ENCODE measurements at regions not wholly inside any gene's neighbourhood (a gene's known extent, or its start where the extent isn't known, plus 50 kb on each side); places are given as distances from the start of the nearest gene placed in this dataset.

DNA sequence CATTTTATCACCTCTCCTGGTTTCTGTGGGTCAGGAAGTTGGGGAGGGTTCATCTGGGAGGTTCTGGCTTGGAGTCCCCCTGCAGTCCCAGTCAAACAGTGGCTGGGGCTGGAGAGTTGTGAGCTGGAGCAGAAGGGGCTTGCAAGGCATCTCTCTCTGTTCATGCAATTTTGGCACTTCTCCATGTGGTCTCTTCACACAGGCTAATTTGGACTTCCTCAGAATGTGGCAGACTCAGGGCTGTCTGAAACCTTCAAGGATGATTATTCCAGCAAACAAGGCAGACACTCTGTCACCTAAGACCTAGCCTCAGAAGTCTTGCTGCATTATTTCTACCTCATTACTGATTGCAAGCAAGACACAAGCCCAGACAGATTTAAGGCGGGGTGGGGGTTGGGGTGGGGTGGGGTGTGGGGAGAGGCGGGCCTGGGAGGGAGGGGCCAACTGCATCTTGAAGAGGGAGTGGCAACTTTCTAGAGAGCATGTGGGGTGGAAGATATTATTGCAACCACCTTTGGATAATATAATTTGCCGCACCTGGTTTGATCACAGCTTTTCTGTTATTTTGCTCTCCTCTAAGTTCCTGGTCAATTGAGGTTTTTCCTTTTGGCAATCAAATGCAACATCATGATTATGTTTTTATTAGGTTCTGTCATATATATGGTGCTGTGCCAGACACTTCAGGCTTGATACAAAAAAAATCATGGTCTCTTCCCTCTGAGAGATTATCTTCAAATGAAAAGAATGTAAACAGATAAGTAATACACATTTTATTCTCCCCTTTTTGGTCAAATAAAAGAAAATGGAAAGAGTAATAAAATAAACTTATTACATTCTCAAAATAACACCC is 799.5 kb downstream of the RPA4 start:
- no peaks in the 10 kb centered on the region for H3K4me1 Mint-ChIP-seq (ENCODE audit: unreplicated experiment)
- no peaks in the 10 kb centered on the region for H3K36me3 Mint-ChIP-seq (ENCODE audit: unreplicated experiment)
- DNase-seq (ENCODE audit: extremely low spot score, unreplicated experiment) = no peak
- peaks cover 10% of the 10 kb centered on the region for H3K9me3 Mint-ChIP-seq (ENCODE audit: unreplicated experiment)
- no peaks in the 10 kb centered on the region for H3K27me3 Mint-ChIP-seq (ENCODE audit: unreplicated experiment)
- TF ChIP-seq, protein P1, sequence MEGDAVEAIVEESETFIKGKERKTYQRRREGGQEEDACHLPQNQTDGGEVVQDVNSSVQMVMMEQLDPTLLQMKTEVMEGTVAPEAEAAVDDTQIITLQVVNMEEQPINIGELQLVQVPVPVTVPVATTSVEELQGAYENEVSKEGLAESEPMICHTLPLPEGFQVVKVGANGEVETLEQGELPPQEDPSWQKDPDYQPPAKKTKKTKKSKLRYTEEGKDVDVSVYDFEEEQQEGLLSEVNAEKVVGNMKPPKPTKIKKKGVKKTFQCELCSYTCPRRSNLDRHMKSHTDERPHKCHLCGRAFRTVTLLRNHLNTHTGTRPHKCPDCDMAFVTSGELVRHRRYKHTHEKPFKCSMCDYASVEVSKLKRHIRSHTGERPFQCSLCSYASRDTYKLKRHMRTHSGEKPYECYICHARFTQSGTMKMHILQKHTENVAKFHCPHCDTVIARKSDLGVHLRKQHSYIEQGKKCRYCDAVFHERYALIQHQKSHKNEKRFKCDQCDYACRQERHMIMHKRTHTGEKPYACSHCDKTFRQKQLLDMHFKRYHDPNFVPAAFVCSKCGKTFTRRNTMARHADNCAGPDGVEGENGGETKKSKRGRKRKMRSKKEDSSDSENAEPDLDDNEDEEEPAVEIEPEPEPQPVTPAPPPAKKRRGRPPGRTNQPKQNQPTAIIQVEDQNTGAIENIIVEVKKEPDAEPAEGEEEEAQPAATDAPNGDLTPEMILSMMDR (IDR thresholded peaks at IDR 0.05) = no peak
- no peak overlapping the region for H3K27ac Mint-ChIP-seq (ENCODE audit: unreplicated experiment)
- H3K4me3 Mint-ChIP-seq (ENCODE audit: unreplicated experiment) = no peak overlapping the region

DNA sequence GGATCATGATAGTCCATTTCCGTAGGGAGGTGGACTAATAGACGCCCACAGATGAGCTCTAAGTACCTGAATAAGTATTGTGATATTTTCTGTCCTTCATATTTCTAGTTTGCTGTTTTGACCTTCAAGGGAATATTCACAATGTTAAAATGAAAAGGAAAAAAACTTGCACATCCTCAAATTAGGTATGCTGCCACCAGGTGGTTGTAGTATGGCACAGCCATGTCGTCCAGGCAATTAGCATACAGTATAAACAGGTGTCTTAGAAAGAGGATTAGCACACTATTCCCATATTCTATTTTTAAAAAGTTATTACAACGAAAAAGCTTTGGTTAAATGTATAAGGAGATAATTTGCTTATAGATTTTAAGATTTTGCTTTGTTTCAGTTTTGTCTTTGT is 802.0 kb downstream of the RPA4 start:
- Mint-ChIP-seq H3K27me3 (ENCODE audit: unreplicated experiment) (no peaks in the 10 kb centered on the region), H3K9me3 (ENCODE audit: unreplicated experiment) (no peaks in the 10 kb centered on the region), H3K4me3 (ENCODE audit: unreplicated experiment) (no peak overlapping the region), H3K27ac (ENCODE audit: unreplicated experiment) (no peak overlapping the region), H3K4me1 (ENCODE audit: unreplicated experiment) (no peaks in the 10 kb centered on the region), H3K36me3 (ENCODE audit: unreplicated experiment) (no peaks in the 10 kb centered on the region)
- no peak for DNase-seq (ENCODE audit: extremely low spot score, unreplicated experiment)
- TF ChIP-seq, protein P1 (IDR thresholded peaks at IDR 0.05) = peak; percentile 66

DNA sequence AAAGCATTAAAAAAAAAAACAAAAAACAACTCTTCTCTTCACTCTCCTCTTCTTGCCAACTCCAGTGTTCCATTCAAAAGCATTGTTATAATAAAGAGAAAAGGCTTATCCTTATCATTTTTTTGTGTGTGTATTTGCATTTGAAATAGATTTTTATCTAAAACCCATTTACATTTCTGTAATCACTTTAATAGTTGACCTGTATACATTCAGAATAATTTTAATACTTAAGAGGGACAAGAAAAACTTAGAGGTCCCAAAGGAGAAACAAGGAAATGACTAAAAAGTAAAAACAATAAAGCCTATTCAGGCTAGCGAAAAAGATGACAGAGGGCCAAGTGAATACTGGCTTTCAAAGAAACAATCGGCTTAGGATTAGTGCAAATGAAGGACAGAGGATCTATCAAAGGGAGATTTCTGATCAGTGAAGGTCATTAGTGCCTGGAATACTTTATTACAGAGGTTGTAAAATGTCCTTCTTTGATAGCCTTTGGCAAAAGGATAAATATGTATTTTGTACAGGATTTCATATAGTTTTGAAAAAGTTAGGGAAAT is 808.3 kb downstream of the RPA4 start:
- Mint-ChIP-seq H3K4me1 (ENCODE audit: unreplicated experiment) (no peaks in the 10 kb centered on the region), H3K4me3 (ENCODE audit: unreplicated experiment) (no peak overlapping the region), H3K36me3 (ENCODE audit: unreplicated experiment) (no peaks in the 10 kb centered on the region), H3K27me3 (ENCODE audit: unreplicated experiment) (no peaks in the 10 kb centered on the region), H3K27ac (ENCODE audit: unreplicated experiment) (no peak overlapping the region), H3K9me3 (ENCODE audit: unreplicated experiment) (peaks cover 8% of the 10 kb centered on the region)
- TF ChIP-seq, protein P1 (IDR thresholded peaks at IDR 0.05) = no peak
- no peak for DNase-seq (ENCODE audit: extremely low spot score, unreplicated experiment)

DNA sequence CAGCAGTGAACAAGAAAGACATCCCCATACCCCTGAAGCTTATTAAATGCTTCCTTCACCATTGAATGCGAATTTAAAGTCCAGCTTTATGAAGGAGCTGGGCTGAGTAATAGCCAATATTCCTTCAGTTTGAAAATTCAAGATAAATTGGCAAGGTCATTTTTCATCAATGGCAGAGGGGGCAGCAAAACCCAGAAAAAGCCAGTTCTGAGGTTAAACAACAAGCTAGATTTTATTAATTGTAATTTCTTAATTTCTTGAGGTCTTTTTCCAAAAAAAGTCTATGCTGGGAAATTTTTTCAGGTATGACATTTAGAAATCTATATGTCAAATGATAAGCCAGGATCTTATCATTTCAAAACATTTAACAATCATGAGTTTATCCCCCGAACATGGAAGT is 808.9 kb downstream of the RPA4 start:
- H3K4me1 Mint-ChIP-seq (ENCODE audit: unreplicated experiment) = no peaks in the 10 kb centered on the region

DNA sequence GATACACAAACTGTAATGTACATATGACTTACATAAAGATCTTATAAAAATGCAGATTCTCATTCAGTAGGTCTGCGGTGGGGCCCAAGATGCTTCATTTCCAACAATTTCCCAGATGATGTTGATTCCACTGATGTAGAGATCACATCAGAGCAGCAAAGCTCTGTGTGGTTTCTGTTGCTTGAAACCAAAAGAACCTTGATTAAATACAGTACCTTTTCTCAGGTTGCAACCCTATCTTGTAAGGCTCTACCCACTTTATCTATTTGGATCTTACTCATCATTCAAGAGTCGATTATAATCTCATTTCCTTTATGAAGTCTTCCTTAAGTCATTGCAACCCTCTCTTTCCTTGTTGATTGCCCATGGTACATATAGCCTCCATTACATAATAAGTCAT is 816.8 kb downstream of the RPA4 start:
- Mint-ChIP-seq H3K4me1 (ENCODE audit: unreplicated experiment) (no peaks in the 10 kb centered on the region), H3K36me3 (ENCODE audit: unreplicated experiment) (no peaks in the 10 kb centered on the region), H3K9me3 (ENCODE audit: unreplicated experiment) (peaks cover 16% of the 10 kb centered on the region), H3K27ac (ENCODE audit: unreplicated experiment) (no peak overlapping the region), H3K27me3 (ENCODE audit: unreplicated experiment) (no peaks in the 10 kb centered on the region), H3K4me3 (ENCODE audit: unreplicated experiment) (no peak overlapping the region)
- TF ChIP-seq, protein P1 (IDR thresholded peaks at IDR 0.05) = no peak
- DNase-seq (ENCODE audit: extremely low spot score, unreplicated experiment) = no peak

More for the DNA sequence above, 808.9 kb downstream of the RPA4 start:
- H3K27ac Mint-ChIP-seq (ENCODE audit: unreplicated experiment) = no peak overlapping the region
- peaks cover 8% of the 10 kb centered on the region for H3K9me3 Mint-ChIP-seq (ENCODE audit: unreplicated experiment)
- TF ChIP-seq, protein P1 (IDR thresholded peaks at IDR 0.05) = no peak
- H3K36me3 Mint-ChIP-seq (ENCODE audit: unreplicated experiment) = no peaks in the 10 kb centered on the region
- H3K4me3 Mint-ChIP-seq (ENCODE audit: unreplicated experiment) = no peak overlapping the region
- H3K27me3 Mint-ChIP-seq (ENCODE audit: unreplicated experiment) = no peaks in the 10 kb centered on the region
- DNase-seq (ENCODE audit: extremely low spot score, unreplicated experiment) = no peak

All from osteocyte (in vitro differentiated cells).